HEK293T (cell line): ENCODE measurements at regions not wholly inside any gene's neighbourhood (a gene's known extent, or its start where the extent isn't known, plus 50 kb on each side); places are given as distances from the start of the nearest gene placed in this dataset.
"Not testable (repeated sequence)": the region's sequence is repeated elsewhere in the genome, so short reads cannot be mapped to it uniquely, and the experiment has no call there.

Experiments used
- FOXM1 ChIP-seq: fragments of 450-650 bp; IDR thresholded peaks from 2 replicates; pipeline ENCODE4 v1.6.1; 2017; ENCODE audit warnings: mild to moderate bottlenecking, borderline replicate concordance
- SP1 ChIP-seq: fragments of 450-650 bp; IDR thresholded peaks from 2 replicates; pipeline ENCODE4 v1.6.1; 2017
- SUZ12 ChIP-seq: fragments of 450-650 bp; IDR thresholded peaks from 2 replicates; pipeline ENCODE4 v1.6.1; 2016; ENCODE audit warnings: mild to moderate bottlenecking
- ZNF384 ChIP-seq: fragments of 450-650 bp; IDR thresholded peaks from 2 replicates; pipeline ENCODE4 v1.6.1; 2016
- TF ChIP-seq, protein P1 (sequence below): fragments of 450-650 bp; IDR thresholded peaks from 2 replicates; pipeline ENCODE4 v1.6.1; 2016

- TF ChIP-seq SUZ12, SP1, ZNF384, FOXM1: not testable (repeated sequence)
- TF ChIP-seq, protein P1, sequence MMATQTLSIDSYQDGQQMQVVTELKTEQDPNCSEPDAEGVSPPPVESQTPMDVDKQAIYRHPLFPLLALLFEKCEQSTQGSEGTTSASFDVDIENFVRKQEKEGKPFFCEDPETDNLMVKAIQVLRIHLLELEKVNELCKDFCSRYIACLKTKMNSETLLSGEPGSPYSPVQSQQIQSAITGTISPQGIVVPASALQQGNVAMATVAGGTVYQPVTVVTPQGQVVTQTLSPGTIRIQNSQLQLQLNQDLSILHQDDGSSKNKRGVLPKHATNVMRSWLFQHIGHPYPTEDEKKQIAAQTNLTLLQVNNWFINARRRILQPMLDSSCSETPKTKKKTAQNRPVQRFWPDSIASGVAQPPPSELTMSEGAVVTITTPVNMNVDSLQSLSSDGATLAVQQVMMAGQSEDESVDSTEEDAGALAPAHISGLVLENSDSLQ = not testable (repeated sequence)
Measured at GRCh38 chr15:62256430-62256829, 91.3 kb upstream of the C2CD4B start.
